Effector memory CD4-positive, alpha-beta T cell (primary cell): ENCODE measurements at regions not wholly inside any gene's neighbourhood (a gene's known extent, or its start where the extent isn't known, plus 50 kb on each side); places are given as distances from the start of the nearest gene placed in this dataset.

Experiments
- DNase-seq, 3 donors: peaks; one replicate each; pipeline ENCODE4 v3.0.0-alpha.2; 2020
- H3K27ac ChIP-seq: 2 replicates; pipeline ENCODE4 v1.7.0; 2013; ENCODE audit warnings: mild to moderate bottlenecking, low read length, moderate library complexity; ENCODE audit not compliant: insufficient read depth, poor library complexity, severe bottlenecking
- H3K27me3 ChIP-seq: replicated peaks from 2 replicates; pipeline ENCODE4 v1.7.0; 2013; ENCODE audit warnings: mild to moderate bottlenecking, low read length; ENCODE audit not compliant: insufficient read depth, control insufficient read depth, poor library complexity, severe bottlenecking
- H3K36me3 ChIP-seq: 2 replicates; pipeline ENCODE4 v1.7.0; 2013; ENCODE audit warnings: mild to moderate bottlenecking, low read length, moderate library complexity; ENCODE audit not compliant: control insufficient read depth, insufficient read depth
- H3K4me1 ChIP-seq: 2 replicates; pipeline ENCODE4 v1.7.0; 2013; ENCODE audit warnings: low read length, mild to moderate bottlenecking; ENCODE audit not compliant: control insufficient read depth, insufficient read depth, poor library complexity, severe bottlenecking
- H3K4me3 ChIP-seq: 2 replicates; pipeline ENCODE4 v1.7.0; 2013; ENCODE audit warnings: low read length, low read depth, mild to moderate bottlenecking; ENCODE audit not compliant: insufficient read depth, poor library complexity, severe bottlenecking
- H3K9me3 ChIP-seq: 2 replicates; pipeline ENCODE4 v1.7.0; 2013; ENCODE audit warnings: mild to moderate bottlenecking, low read length, moderate library complexity; ENCODE audit not compliant: control insufficient read depth

GRCh38 chr3:22898558-22898957, 304.6 kb upstream of the UBE2E2 start:
- H3K27ac ChIP-seq = no peak overlapping the region
- H3K4me1 ChIP-seq = no peaks in the 10 kb centered on the region
- no peaks in the 10 kb centered on the region for H3K36me3 ChIP-seq
- no peak overlapping the region for H3K4me3 ChIP-seq
- H3K9me3 ChIP-seq = no peaks in the 10 kb centered on the region
- peaks cover under 1% of the 10 kb centered on the region for H3K27me3 ChIP-seq
- no peak for DNase-seq

- Histone ChIP-seq H3K4me3 (no peak overlapping the region), H3K4me1 (no peaks in the 10 kb centered on the region), H3K9me3 (no peaks in the 10 kb centered on the region), H3K36me3 (no peaks in the 10 kb centered on the region), H3K27me3 (no peaks in the 10 kb centered on the region), H3K27ac (no peak overlapping the region)
- no peak for DNase-seq
Measured at GRCh38 chr3:22899441-22899840, 303.7 kb upstream of the UBE2E2 start.

GRCh38 chr3:22900296-22900695, 302.8 kb upstream of the UBE2E2 start:
- no peaks in the 10 kb centered on the region for H3K36me3 ChIP-seq

DNA sequence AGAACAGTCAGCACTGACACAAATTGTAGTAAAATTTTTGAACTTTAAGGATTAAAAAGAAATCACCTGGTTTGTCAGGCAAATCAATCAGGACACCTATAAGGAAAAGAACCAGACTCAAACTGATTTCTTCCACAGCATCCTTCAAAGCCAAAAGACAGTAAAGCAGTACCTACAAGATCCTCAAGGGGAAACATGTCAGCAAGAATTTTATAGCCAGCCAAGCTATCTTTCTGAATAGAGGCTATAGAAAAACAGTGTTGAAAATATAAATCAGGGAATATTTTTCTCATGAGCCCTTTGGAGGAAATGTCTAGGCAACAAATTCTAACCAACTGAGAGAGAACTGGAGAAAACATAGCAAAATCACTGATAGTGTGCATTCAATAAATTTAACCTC, 301.4 kb upstream of the UBE2E2 start:
- Histone ChIP-seq H3K4me3 (no peak overlapping the region), H3K9me3 (no peaks in the 10 kb centered on the region), H3K4me1 (no peaks in the 10 kb centered on the region), H3K36me3 (no peaks in the 10 kb centered on the region), H3K27ac (no peak overlapping the region), H3K27me3 (no peaks in the 10 kb centered on the region)
- DNase-seq = no peak

More at GRCh38 chr3:22900296-22900695, 302.8 kb upstream of the UBE2E2 start:
- no peak overlapping the region for H3K27ac ChIP-seq
- H3K4me1 ChIP-seq = no peaks in the 10 kb centered on the region
- H3K9me3 ChIP-seq = no peaks in the 10 kb centered on the region
- no peak overlapping the region for H3K4me3 ChIP-seq
- no peaks in the 10 kb centered on the region for H3K27me3 ChIP-seq
- no peak for DNase-seq

GRCh38 chr3:22907161-22907780, 295.9 kb upstream of the UBE2E2 start:
- no peaks in the 10 kb centered on the region for H3K36me3 ChIP-seq
- no peaks in the 10 kb centered on the region for H3K27me3 ChIP-seq
- no peak for DNase-seq
- no peak overlapping the region for H3K4me3 ChIP-seq
- no peaks in the 10 kb centered on the region for H3K4me1 ChIP-seq
- H3K27ac ChIP-seq = no peak overlapping the region
- H3K9me3 ChIP-seq = no peaks in the 10 kb centered on the region

GRCh38 chr3:22907796-22908195, 295.3 kb upstream of the UBE2E2 start:
- Histone ChIP-seq H3K9me3 (no peaks in the 10 kb centered on the region), H3K4me1 (no peaks in the 10 kb centered on the region), H3K36me3 (no peaks in the 10 kb centered on the region), H3K27ac (no peak overlapping the region), H3K4me3 (no peak overlapping the region), H3K27me3 (no peaks in the 10 kb centered on the region)
- no peak for DNase-seq

GRCh38 chr3:22908989-22909507, 294.1 kb upstream of the UBE2E2 start:
- DNase-seq = no peak
- Histone ChIP-seq H3K4me1 (no peaks in the 10 kb centered on the region), H3K36me3 (no peaks in the 10 kb centered on the region), H3K4me3 (no peak overlapping the region), H3K27me3 (no peaks in the 10 kb centered on the region), H3K27ac (no peak overlapping the region), H3K9me3 (no peaks in the 10 kb centered on the region)

GRCh38 chr3:22916933-22917332, 286.2 kb upstream of the UBE2E2 start:
- H3K4me3 ChIP-seq = no peak overlapping the region
- H3K9me3 ChIP-seq = no peaks in the 10 kb centered on the region
- no peaks in the 10 kb centered on the region for H3K36me3 ChIP-seq
- no peaks in the 10 kb centered on the region for H3K27me3 ChIP-seq
- H3K27ac ChIP-seq = no peak overlapping the region
- no peaks in the 10 kb centered on the region for H3K4me1 ChIP-seq
- no peak for DNase-seq

DNA sequence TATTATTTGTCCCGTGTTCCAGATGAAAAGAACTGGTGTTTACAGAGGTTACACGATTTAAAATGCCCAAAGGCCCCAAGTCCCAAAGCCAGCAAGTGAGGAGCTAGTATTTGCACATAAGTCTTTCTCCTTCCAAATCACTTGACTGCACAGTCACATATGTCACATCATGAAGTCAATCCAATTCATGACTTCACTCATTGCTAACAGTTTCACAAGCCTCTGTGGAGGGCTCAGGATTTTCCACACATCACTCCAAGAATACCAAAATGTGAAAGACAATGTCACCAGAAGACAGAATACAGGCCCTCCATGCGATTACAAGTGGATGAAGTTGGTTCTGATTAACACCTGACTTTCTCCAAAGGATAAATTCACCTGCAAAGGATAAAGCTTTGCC, 283.1 kb upstream of the UBE2E2 start:
- H3K27me3 ChIP-seq = no peaks in the 10 kb centered on the region
- H3K36me3 ChIP-seq = no peaks in the 10 kb centered on the region
- no peak overlapping the region for H3K27ac ChIP-seq
- H3K4me1 ChIP-seq = no peaks in the 10 kb centered on the region
- no peaks in the 10 kb centered on the region for H3K9me3 ChIP-seq
- no peak for DNase-seq
- H3K4me3 ChIP-seq = no peak overlapping the region

DNA sequence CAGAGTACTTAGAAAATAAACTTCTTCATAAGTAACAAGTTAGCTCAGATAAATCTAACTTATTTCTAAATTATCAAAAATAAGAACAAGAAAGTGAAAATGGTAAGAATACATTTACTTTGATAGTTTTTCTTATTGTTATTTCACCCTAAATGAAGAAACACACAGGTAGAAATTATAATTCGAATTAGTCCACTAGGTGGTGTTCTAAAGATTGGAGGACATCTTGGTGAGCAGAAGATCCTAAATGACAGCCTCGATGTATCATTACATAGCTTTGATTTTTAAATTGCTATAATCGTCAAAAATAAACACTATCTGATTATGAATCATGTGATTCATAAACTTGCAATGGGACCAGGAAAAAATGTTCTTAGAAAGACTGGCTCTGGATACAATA, 280.8 kb upstream of the UBE2E2 start:
- H3K27me3 ChIP-seq = no peaks in the 10 kb centered on the region
- no peaks in the 10 kb centered on the region for H3K36me3 ChIP-seq
- H3K9me3 ChIP-seq = no peaks in the 10 kb centered on the region
- DNase-seq = no peak
- no peak overlapping the region for H3K4me3 ChIP-seq
- no peaks in the 10 kb centered on the region for H3K4me1 ChIP-seq
- H3K27ac ChIP-seq = no peak overlapping the region
